ENCODE measurements at regions not wholly inside any gene's neighbourhood (a gene's known extent, or its start where the extent isn't known, plus 50 kb on each side); places are given as distances from the start of the nearest gene placed in this dataset.

DNA sequence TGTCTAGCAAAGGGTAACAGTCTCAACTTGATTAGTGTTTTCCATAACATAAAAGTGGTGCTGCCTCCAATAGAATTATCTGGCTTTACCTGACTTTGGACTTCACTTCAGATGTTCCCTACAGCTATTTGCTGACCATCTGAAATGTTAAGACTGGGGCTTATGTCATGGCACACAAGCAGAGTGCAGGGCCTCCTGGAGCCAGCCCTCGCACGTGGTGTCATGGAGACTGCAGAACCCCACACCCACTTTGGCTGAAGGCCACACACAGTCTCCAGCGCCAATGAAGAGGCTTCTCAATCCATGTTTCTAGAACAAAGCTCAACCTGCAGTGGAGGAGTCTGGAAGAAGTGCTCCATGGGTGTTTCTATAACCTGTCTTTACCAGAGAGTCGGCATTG lies 169.6 kb upstream of the FRMD6 start (continued):
- TF ChIP-seq JUN (IDR thresholded peaks at IDR 0.05; ENCODE audit: low read depth, low read length) (no peak), SUZ12 (IDR thresholded peaks at IDR 0.05; ENCODE audit: low read length) (no peak), FOSL1 (IDR thresholded peaks at IDR 0.05; ENCODE audit: insufficient read depth, low read depth, low read length) (no peak), TAF7 (optimal IDR thresholded peaks at IDR 0.05; ENCODE audit: borderline replicate concordance, low read depth, low read length) (no peak)

All from H1 (cell line).